Amniotic stem cell (primary cell): ENCODE measurements at regions not wholly inside any gene's neighbourhood (a gene's known extent, or its start where the extent isn't known, plus 50 kb on each side); places are given as distances from the start of the nearest gene placed in this dataset.
A peak's percentile ranks its signal among the peaks of the same experiment; 100 is the strongest.
"Not testable (repeated sequence)": the region's sequence is repeated elsewhere in the genome, so short reads cannot be mapped to it uniquely, and the experiment has no call there.

ENCODE experiments used
- DNase-seq: peaks from one replicate; lab custom pipeline; 2025; lab: John Stamatoyannopoulos, UW

GRCh38 chr6:115811541-115811940, 249.2 kb downstream of the FRK start:
- DNase-seq = no peak

GRCh38 chr6:115798229-115798628, 262.5 kb downstream of the FRK start:
- no peak for DNase-seq

GRCh38 chr6:115796829-115797228, 263.9 kb downstream of the FRK start:
- no peak for DNase-seq

GRCh38 chr6:115796061-115796460, 264.6 kb downstream of the FRK start:
- DNase-seq = peak; percentile 23

- no peak for DNase-seq
These were observed 277.2 kb downstream of the FRK start for GRCh38 chr6:115783402-115784061.

- DNase-seq = no peak
These were observed 278.1 kb downstream of the FRK start for GRCh38 chr6:115782612-115783011.

- no peak for DNase-seq
These were observed 286.9 kb downstream of the FRK start for GRCh38 chr6:115773741-115774140.

- DNase-seq = no peak
These were observed 289.8 kb downstream of the FRK start for GRCh38 chr6:115770851-115771250.

- no peak for DNase-seq
These were observed 292.2 kb downstream of the FRK start for GRCh38 chr6:115768500-115768899.

GRCh38 chr6:115767931-115768330, 292.8 kb downstream of the FRK start:
- no peak for DNase-seq

GRCh38 chr6:115766745-115767462, 293.8 kb downstream of the FRK start:
- no peak for DNase-seq

GRCh38 chr6:115765966-115766365, 294.7 kb downstream of the FRK start:
- no peak for DNase-seq

- DNase-seq = no peak
These were observed 301.6 kb downstream of the FRK start for GRCh38 chr6:115759051-115759450.

GRCh38 chr6:115753446-115753845, 307.2 kb downstream of the FRK start:
- no peak for DNase-seq

- DNase-seq = no peak
These were observed 309.7 kb downstream of the FRK start for GRCh38 chr6:115750946-115751345.

GRCh38 chr6:115750292-115750691, 310.4 kb downstream of the FRK start:
- DNase-seq = no peak

GRCh38 chr6:115747719-115748118, 313.0 kb downstream of the FRK start:
- DNase-seq = no peak

GRCh38 chr6:115746583-115746982, 314.1 kb downstream of the FRK start:
- DNase-seq = not testable (repeated sequence)

- DNase-seq = no peak
These were observed 319.8 kb downstream of the FRK start for GRCh38 chr6:115740907-115741306.

GRCh38 chr6:115735610-115736009, 325.1 kb downstream of the FRK start:
- no peak for DNase-seq

- DNase-seq = no peak
These were observed 327.3 kb downstream of the FRK start for GRCh38 chr6:115733426-115733825.

- DNase-seq = no peak
These were observed 331.7 kb downstream of the FRK start for GRCh38 chr6:115729036-115729435.

- DNase-seq = no peak
These were observed 332.5 kb downstream of the FRK start for GRCh38 chr6:115728171-115728570.

- no peak for DNase-seq
These were observed 339.1 kb downstream of the FRK start for GRCh38 chr6:115721564-115721963.
